K562 (cell line): ENCODE measurements at regions not wholly inside any gene's neighbourhood (a gene's known extent, or its start where the extent isn't known, plus 50 kb on each side); places are given as distances from the start of the nearest gene placed in this dataset.

Experiments
- BRD9 ChIP-seq: fragments of 450-650 bp; IDR thresholded peaks from 2 replicates; pipeline ENCODE4 v1.6.1; 2018; ENCODE audit warnings: low read depth; ENCODE audit not compliant: partially characterized antibody
- CBFA2T3 ChIP-seq: fragments of 450-650 bp; IDR thresholded peaks from 2 replicates; pipeline ENCODE4 v1.6.1; 2017
- CEBPB ChIP-seq: fragments of 450-650 bp; IDR thresholded peaks from 2 replicates; pipeline ENCODE4 v1.6.1; 2016; ENCODE audit warnings: missing genetic modification characterization, missing compliant biosample characterization
- EGR1 ChIP-seq: fragments of 450-650 bp; conservative IDR thresholded peaks from 2 replicates; pipeline ENCODE4 v1.6.1; 2017; ENCODE audit warnings: mild to moderate bottlenecking
- FOXA1 ChIP-seq: fragments of 450-650 bp; IDR thresholded peaks from 2 replicates; pipeline ENCODE4 v1.6.1; 2016; ENCODE audit warnings: mild to moderate bottlenecking, borderline replicate concordance
- HBP1 ChIP-seq: fragments of 450-650 bp; formaldehyde crosslinking; IDR thresholded peaks from 2 replicates; pipeline ENCODE4 v1.4.0; 2022; ENCODE audit warnings: missing genetic modification characterization
- HMG20A ChIP-seq: fragments of 450-650 bp; formaldehyde crosslinking; conservative IDR thresholded peaks from 2 replicates; pipeline ENCODE4 v1.4.0; 2020; ENCODE audit warnings: mild to moderate bottlenecking, mixed read lengths
- KDM4B ChIP-seq, 2 experiments: fragments of 450-650 bp in 1 of 2; sonication (generic) in 1 of 2; IDR thresholded peaks; 2 replicates each; pipeline ENCODE4 v1.6.1; 2016 to 2017; ENCODE audit warnings: borderline replicate concordance in 2 of 2, antibody characterized with exemption in 1 of 2, low read depth in 1 of 2, mild to moderate bottlenecking in 1 of 2
- MIER1 ChIP-seq: fragments of 450-650 bp; IDR thresholded peaks from 2 replicates; pipeline ENCODE4 v1.6.1; 2016; ENCODE audit warnings: antibody characterized with exemption, mild to moderate bottlenecking, low read depth
- PHB2 ChIP-seq: fragments of 450-650 bp; IDR thresholded peaks from 2 replicates; pipeline ENCODE4 v1.6.1; 2017; ENCODE audit warnings: low read depth
- PML ChIP-seq: IDR thresholded peaks from 2 replicates; pipeline ENCODE4 v1.6.1; 2012; ENCODE audit warnings: low read length, inconsistent platforms
- PYGO2 ChIP-seq: fragments of 450-650 bp; IDR thresholded peaks from 2 replicates; pipeline ENCODE4 v1.6.1; 2016; ENCODE audit warnings: mild to moderate bottlenecking, missing genetic modification characterization, moderate library complexity, missing compliant biosample characterization
- RBFOX2 ChIP-seq: fragments of 200-400 bp; formaldehyde crosslinking; IDR thresholded peaks from 2 replicates; pipeline ENCODE4 v1.6.1; 2017; ENCODE audit warnings: low read depth, mild to moderate bottlenecking, low read length, moderate library complexity
- RNF219 ChIP-seq: fragments of 250-450 bp; sonication (Bioruptor Pico); IDR thresholded peaks from 2 replicates; pipeline ENCODE4 v1.5.0; 2022; ENCODE audit warnings: mild to moderate bottlenecking
- SMARCA4 ChIP-seq: fragments of 450-650 bp; IDR thresholded peaks from 2 replicates; pipeline ENCODE4 v1.6.1; 2016
- SMC3 ChIP-seq: conservative IDR thresholded peaks from 2 replicates; pipeline ENCODE4 v1.6.1; 2011; ENCODE audit warnings: low read depth, low read length, improper control_type of control experiment; ENCODE audit not compliant: insufficient read depth
- TCF7 ChIP-seq: sonication (generic); IDR thresholded peaks from 2 replicates; pipeline ENCODE4 v1.6.1; 2016; ENCODE audit warnings: antibody characterized with exemption, borderline replicate concordance
- TEAD4 ChIP-seq, 2 experiments: sonication (generic) in 1 of 2; formaldehyde crosslinking in 1 of 2; IDR thresholded peaks; 2 replicates each; pipeline versions ENCODE4 v1.6.1 to v1.8.0; 2012 to 2022; ENCODE audit warnings: borderline replicate concordance in 1 of 2, inconsistent platforms in 1 of 2, low read length in 1 of 2, mild to moderate bottlenecking in 1 of 2, missing genetic modification reagents in 1 of 2
- TFAP4 ChIP-seq: sonication (generic); formaldehyde crosslinking; IDR thresholded peaks from 2 replicates; pipeline ENCODE4 v1.8.0; 2022; ENCODE audit warnings: missing genetic modification reagents, mild to moderate bottlenecking, moderate library complexity, borderline replicate concordance
- TOE1 ChIP-seq, 2 experiments: fragments of 450-650 bp in 1 of 2; sonication (generic) in 1 of 2; formaldehyde crosslinking in 1 of 2; IDR thresholded peaks; 2 replicates each; pipeline versions ENCODE4 v1.7.1 to v1.8.0; 2016 to 2022; ENCODE audit warnings: borderline replicate concordance in 2 of 2, mild to moderate bottlenecking in 2 of 2, antibody characterized with exemption in 1 of 2, inconsistent platforms in 1 of 2, low read depth in 1 of 2, missing genetic modification reagents in 1 of 2, moderate library complexity in 1 of 2
- ZBTB7A ChIP-seq: IDR thresholded peaks from 2 replicates; pipeline ENCODE4 v1.6.1; 2011; ENCODE audit warnings: low read depth, mild to moderate bottlenecking, low read length, moderate library complexity, borderline replicate concordance; ENCODE audit not compliant: control insufficient read depth
- ZC3H8 ChIP-seq: fragments of 450-650 bp; IDR thresholded peaks from 2 replicates; pipeline ENCODE4 v1.6.1; 2017
- ZNF143 ChIP-seq: sonication (generic); formaldehyde crosslinking; IDR thresholded peaks from 2 replicates; pipeline ENCODE4 v1.9.0; 2022; ENCODE audit warnings: mild to moderate bottlenecking, missing genetic modification reagents
- ZNF239 ChIP-seq: fragments of 250-450 bp; sonication (Bioruptor Pico); IDR thresholded peaks from 2 replicates; pipeline ENCODE4 v1.4.0; 2020; ENCODE audit warnings: mild to moderate bottlenecking
- ZNF282 ChIP-seq: sonication (generic); formaldehyde crosslinking; IDR thresholded peaks from 2 replicates; pipeline ENCODE4 v1.8.1; 2023; ENCODE audit warnings: missing genetic modification reagents
- ZNF584 ChIP-seq: fragments of 200-800 bp; sonication (Bioruptor generic); IDR thresholded peaks from 2 replicates; pipeline ENCODE4 v1.6.1; 2016; ENCODE audit warnings: low read depth, mild to moderate bottlenecking, missing genetic modification characterization, missing compliant biosample characterization

- TF ChIP-seq TOE1 (IDR thresholded peaks at IDR 0.05; ENCODE audit: borderline replicate concordance) (no peak; the same call in 1 of the 2 replicates), TOE1 (CRISPR knock-in tag; IDR thresholded peaks at IDR 0.05; ENCODE audit: borderline replicate concordance, low read depth) (no peak), PML (peak; percentile 61; the same call in 1 of the 2 replicates), FOXA1 (no peak), HMG20A (CRISPR knock-in tag) (no peak), TCF7 (no peak), MIER1 (no peak), ZNF584 (CRISPR knock-in tag) (no peak), EGR1 (peak; percentile 67), RNF219 (CRISPR knock-in tag) (no peak), SMC3 (no peak), KDM4B (IDR thresholded peaks at IDR 0.05; ENCODE audit: borderline replicate concordance in 2 of 2, low read depth in 1 of 2) (0 out of 4 replicates have a peak, but pooled peaks of 1 of the 2 experiments have one; percentile 54), RBFOX2 (peak; percentile 78), HBP1 (CRISPR knock-in tag) (no peak), CBFA2T3 (no peak), ZNF239 (no peak), ZBTB7A (no peak; the same call in 1 of the 2 replicates), TFAP4 (CRISPR knock-in tag) (peak; percentile 68), CEBPB (tag) (peak; percentile 64), TEAD4 (IDR thresholded peaks at IDR 0.05; ENCODE audit: low read length) (no peak), TEAD4 (CRISPR knock-in tag; IDR thresholded peaks at IDR 0.05; ENCODE audit: borderline replicate concordance) (no peak), PYGO2 (tag) (no peak), BRD9 (no peak), PHB2 (no peak), ZNF282 (CRISPR knock-in tag) (no peak), ZC3H8 (no peak), SMARCA4 (0 out of 2 replicates have a peak, but pooled peaks have one; percentile 18), ZNF143 (CRISPR knock-in tag) (peak; percentile 95)
These were observed 63.1 kb upstream of the IRF2 start (continued) for GRCh38 chr4:184537269-184538022.
